Activated CD4-positive, CD25-positive, alpha-beta regulatory T cell treated with anti-CD3 and anti-CD28 coated beads, Interleukin-2, amount 50 U/mL, for 24 hours (primary cell): ENCODE measurements at regions not wholly inside any gene's neighbourhood (a gene's known extent, or its start where the extent isn't known, plus 50 kb on each side); places are given as distances from the start of the nearest gene placed in this dataset.
"Not testable (repeated sequence)": the region's sequence is repeated elsewhere in the genome, so short reads cannot be mapped to it uniquely, and the experiment has no call there.

Experiments used
- ATAC-seq, 2 donors: fragments of 150-1000 bp; cut with Tn5 transposase; one replicate each; pipeline ENCODE4 v1.10.0; 2021; ENCODE audit warnings: mild to moderate bottlenecking in 1 of 2, moderate library complexity in 1 of 2

DNA sequence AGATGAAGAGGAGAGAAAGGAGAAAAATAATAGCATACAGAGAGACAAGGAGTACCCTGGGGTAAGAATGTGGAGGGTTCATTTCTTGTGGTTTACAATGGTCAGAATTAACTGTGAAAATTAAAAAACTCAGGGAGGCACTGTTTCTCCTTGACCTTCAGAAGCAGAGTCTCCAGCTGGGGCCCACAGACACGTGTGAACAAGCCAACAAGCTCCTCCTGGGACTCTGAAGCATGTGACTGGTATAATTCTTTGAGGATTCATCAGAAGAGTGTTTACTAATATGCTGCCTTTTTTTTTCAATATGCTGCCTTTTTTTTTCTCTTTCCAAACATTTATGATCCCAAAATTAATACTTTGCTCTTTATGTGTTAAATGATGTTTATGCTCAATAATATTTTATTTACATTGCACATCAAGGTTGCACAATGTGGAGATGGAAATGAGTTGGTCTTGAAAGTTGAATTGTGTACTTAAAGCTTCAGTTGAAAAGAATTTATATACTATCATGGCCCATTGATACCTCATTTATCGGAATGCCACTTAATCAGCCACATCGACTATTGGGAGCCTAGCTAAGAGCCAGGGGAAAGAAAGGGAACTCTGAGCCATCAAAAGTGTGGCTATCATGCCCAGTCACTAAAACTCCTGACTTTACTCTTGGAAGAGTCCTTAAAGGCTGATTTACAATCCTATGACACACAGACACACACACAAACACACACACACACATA, 134.7 kb upstream of the RHOBTB1 start:
- ATAC-seq: no peak

DNA sequence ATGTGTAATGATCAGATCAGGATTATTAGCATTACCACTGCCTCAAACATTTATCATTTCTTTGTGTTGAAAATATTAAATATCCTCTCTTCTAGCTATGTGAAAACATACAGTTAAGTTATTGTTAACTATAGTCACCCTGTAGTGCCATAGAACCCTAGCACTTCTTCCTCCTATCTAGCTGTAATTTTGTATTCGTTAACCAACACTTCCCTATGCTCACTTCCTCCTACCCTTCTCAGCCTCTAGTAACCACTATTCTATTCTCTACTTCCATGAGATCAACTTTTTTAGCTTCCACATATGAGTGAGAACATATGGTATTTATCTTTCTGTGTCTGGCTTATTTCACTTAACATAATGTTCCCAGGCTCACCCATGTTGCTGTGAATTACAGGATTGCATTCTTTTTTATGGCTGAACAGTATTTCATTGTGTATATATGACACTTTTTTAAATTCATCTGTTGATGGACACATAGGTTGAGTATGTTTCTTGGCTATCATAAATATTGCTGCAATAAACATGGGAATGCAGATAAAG, 132.7 kb upstream of the RHOBTB1 start:
- no peak for ATAC-seq

DNA sequence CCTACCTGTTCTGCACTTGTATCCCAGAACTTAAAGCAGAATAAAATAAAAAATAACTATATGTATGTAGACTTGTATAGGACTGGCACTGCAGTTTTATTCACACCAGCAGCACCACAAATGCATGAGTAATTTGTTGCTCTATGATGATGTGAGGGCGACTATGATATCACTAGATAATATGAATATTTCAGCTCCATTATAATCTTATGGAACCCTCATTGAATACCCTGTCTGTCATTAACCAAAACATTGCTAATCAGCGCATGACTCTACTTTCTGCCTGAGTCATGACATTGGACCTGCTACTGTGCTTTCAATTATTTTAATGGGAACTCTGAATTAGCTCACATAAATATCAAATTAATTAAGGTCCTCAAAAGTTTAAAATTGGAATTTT, 129.4 kb upstream of the RHOBTB1 start:
- no peak for ATAC-seq

DNA sequence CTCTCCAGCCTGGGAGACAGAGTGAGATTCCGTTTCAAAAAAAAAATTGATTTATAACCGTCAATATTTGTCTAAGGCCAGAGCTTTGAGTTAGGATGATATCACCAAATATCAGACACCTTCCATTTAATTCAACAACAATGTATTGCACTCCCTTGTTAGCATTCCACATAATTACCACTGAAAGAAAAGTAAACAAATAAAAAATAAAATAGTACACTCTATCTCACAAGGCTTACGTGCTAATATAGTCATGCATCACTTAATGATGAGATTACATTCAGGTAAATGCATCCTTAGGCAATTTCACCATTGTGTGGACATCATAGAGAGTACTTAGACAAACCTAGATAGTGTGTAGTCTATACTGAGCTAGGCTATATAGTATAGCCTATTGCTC, 127.6 kb upstream of the RHOBTB1 start:
- ATAC-seq: no peak

DNA sequence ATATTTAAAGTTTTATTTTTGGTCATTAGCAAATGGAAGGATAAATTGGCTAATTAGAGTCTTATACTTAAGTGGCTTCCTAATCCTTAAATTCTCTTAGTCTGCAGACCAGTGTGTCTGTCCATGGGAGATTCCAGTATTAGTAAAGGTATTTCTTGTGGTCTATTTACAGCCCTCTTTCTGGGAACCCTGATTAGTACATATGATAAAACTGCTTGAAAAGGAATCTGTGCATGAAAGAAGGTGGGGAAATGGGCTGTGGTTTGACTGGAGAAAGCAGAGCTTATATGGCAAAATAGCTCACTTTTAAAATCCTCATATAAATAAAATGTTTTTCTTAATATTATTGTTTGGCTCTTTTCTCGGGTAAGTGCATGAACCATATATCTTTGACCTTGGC, 124.5 kb upstream of the RHOBTB1 start:
- no peak for ATAC-seq

DNA sequence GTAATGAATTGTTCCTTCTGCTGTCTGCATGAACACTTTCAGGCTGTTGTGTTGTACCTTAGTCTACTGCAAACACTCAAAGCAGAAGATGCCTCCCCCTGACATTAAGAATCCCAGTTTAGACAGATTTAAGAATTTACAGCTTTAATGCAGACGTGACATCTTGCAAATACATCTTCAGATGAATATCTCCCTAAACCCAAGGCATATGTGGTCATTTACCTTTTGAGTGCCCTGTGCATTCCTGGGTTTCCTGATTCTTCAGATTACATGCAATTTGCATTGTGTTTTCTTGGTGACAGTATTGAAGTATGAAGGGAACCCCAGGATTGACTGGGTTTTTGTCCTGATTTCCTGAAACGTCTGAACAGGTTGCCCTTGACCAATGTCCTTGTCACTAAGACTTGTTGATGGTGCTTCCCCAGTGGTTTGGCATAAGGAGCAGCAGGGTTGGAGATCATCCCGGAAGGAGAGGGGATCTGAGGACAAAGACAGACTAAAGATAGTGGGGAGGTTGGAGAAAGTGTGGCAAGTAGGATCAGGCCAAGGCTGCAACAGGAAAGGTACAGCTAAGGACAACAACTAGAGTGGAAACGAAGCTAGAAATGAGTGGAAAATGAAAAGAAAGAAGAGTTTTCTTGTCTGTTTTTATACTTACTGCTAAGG, 123.8 kb upstream of the RHOBTB1 start:
- no peak for ATAC-seq

DNA sequence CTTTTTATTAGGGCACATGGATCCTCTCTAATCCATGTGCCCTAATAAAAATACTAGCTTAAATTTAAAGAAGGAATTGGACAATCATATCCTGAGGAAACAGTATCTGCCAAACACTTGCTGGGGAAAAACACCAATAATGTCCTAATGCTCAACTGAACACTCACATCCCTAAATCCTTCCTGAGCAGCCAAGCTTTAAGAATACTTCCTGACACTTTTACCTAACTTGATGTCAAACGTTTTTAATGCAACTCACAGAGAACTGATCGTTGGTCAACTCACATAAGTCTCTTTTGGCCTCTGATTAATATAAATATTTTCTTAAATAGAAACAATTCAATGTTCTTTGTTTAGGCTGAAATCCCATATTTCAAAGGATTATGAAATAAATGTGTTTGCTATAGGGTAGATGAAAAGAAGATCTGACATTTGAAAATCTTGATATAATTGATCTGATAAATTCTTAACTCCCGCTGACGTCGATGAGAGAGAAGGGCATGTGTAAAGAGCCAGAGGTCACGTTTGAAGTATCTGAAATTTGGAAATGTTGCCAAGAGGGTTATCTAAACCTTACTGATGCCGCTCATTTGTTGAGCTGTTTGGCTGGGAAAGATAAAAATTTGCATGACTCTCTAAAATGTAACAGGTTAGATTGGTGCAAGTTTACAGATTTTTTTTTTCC, 122.8 kb upstream of the RHOBTB1 start:
- no peak for ATAC-seq

DNA sequence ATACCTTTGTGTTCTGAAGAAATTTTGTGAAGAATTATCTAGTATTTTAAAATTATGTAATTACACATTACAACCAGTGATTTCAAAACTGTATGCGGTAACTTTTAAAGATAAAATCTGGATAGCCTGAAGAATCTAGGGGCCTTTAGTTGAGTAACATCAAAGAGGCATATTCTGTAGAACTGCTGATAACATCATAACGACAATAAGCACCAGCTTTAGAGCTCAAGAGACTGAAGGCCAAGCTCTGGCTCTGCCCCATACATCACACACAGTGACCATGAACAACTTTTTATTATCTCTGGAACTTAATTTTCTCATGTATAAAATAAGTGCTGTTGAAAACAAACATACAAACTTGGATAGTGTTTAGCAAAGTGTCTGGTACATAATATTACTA, 121.1 kb upstream of the RHOBTB1 start:
- no peak for ATAC-seq

DNA sequence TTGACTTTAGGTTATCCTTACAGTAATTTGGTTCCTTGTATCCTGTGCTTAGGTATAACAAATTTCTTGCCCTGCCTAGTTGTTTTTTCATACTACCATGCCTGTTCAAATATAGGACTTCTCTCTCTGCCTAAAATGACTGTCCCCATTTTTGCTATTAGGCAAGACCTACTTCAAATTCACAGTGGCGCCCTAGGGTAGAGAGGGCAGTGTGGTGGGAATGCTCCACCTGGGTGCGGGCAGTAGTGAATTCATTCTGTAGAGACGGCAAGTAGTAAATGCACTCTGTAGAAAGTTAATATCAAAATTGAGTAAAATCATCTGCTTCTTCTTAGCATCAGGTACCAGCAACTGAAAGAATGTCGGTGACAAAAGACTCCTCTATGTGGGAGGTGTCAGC, 120.4 kb upstream of the RHOBTB1 start:
- no peak for ATAC-seq

DNA sequence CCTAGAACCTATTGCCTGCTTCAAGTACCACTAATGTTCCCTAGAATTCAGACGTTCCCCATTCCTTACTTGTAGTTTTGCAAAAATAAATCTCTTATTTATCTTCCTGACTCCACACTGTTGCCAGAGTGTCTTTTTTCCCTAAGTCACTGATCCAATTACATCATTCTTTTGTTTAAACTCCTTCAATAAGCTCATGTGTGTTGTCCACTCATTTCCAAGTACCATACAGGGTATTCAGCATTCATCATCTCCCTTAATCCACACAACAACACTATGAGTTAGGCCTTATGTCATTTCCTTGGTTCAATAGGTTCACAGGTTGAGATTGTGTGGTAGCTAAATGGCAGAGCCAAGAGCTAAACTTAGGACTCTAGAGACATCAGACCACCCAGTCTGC, 119.9 kb upstream of the RHOBTB1 start:
- no peak for ATAC-seq

DNA sequence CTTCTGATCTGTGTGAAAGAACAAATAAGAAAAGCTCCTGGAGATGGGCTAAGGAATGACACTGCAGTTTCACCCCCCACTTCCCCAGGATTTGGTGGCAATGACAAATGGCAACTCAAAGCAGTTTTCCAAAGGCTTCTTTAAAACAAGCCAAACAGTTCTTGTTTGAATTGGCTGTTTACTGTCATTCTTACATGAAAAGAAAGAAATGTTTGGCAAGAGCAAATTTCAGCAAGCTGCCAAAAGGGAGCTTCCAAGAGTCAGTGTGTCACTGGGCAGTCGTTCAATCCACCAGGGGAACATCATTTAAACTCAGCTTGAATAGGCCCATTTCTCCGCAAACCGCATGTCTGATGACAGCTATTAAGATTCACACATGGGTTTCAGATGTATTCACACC, 119.0 kb upstream of the RHOBTB1 start:
- ATAC-seq: no peak

DNA sequence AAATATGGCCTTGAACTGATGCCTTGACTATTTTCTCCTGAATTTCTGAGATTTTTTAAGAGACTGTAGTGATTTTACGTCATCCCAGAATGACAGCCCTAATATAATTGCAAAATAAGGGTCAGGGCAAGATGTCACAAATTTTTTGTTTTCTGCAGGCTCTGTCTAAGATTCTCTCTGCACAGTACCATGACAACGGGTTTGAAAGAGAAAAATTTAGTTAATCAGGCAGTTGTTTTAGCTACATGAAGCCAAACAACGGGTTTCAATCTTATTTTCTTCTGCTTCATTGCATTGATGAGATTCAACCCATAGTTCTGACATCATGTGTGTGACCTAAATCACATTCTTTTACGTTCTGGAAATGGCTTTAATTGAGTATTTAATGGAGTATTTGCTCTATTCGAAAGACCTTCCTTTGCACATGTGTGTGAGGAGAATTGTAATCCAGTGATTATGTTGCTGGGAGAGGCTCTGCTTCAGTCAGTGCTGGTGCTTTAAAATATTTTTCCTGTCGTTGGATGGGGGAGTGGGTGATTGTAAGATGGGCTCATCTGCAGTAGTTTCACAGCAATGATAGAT, 118.0 kb upstream of the RHOBTB1 start:
- no peak for ATAC-seq

DNA sequence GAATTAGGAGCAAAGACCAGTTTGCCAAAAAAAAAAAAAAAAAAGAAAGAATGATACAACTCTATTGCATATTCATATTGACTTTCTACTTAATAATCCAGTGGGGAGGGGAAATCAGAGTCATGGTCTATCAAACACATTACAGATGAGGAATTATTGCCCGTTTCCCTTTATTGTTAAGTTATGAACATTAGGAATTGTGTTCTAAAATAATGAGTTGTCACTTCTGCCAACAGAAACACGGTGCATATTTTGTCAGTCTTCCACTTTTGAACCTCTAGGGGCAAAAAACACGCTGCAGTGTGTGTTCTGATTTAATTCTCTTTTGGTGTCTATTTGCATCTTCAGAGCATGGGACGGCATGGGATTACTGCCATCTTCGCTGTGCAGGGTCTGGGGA, 115.7 kb upstream of the RHOBTB1 start:
- ATAC-seq: no peak

DNA sequence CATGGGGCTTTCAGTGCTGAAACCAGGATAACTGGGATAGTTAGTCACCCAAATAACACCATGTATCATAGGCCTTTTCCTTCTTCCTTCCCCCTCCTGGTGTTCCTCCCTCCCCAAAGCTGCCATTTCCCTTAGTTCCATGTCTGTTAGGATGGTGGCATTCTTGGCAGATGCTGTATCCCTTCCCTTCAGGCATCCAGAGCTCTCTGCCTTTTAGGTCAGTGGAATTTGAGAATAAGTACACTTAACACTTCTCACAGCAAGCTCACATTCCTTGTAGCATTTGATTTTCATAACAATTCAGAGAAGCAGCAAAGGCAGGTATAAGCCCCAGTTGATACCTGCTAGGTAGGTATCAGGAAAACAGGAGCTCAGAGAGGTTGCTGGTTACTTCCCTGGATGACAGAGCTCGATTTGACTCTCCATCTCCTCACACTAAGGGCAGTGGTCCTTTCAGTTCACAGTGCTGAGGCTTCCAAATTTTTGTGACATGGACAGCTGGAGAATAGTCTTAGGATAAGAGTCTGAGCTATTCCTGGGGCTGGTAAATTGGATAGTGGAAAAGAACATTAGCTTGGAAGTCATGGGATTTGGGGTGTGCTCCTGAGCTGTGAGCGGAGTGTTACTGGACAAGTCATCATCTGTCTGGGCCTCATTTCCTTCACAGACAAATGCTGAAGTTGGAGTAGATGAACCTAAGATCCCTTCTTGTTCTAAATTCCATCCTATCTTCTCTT, 108.7 kb upstream of the RHOBTB1 start:
- ATAC-seq: no peak

DNA sequence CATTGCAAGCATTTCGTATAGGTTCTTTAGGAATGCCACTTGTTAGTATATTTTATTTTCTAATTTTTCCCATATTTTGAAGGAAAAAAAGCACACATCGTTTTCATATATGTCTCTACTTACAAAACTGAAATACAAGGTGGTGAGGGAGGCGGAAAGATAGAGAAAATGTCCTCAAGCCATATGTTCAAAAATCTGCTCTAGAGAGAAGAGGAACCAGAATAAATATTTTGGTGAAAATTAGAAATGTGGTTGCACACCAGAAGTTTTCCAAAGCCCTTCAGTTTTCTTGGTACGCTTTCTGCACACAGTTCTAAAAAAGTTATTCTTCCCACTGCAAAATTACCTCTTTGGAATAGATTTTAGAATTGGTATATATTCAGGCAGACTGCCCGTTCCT, 107.4 kb upstream of the RHOBTB1 start:
- ATAC-seq: no peak

DNA sequence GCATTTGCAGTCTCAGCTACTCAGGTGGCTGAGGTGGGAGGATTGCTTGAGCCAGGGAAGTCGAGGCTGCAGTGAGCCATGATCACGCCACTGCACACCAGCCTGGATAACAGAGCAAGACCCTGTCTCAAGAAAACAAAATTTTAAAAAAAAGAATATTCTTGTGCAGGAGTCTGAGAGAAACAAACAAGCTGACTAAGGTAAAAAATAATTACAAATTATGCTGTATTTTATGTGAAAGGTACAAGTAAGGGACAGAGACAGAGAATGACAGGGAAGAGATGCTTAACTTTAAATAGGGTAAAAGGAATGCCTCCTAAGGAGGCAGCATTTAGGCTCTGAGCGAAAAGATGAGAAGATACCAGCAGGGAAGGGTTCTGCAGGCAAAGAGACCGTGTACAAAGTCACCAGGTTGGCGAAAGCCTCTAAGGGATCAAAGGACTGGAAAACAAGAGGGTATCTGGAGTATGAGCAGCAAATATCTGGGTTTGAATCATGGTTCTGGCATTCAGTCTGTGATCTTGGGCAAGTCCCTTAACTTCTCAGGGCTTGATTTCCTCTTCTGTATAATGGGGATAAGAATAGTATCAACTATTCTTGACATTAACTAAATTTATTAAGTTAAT, 106.2 kb upstream of the RHOBTB1 start:
- ATAC-seq: no peak

DNA sequence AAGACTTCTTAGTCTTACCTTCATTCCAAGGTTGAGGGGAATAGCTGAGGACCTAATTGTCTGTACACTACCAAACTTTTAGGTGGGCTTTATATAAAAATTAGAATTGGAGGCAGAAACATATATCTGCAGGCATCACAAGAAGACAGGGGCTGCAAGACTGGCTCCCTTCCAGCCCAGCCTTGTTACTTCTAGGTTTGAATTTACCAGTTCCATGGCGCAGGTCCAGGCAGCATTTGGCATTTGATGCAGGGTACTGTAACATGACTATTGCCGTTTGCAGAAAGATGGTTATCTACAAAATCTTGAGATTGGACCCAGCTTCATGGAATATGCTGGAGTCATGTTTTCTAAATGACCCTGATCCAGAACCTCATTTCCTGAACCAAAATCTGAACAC, 105.4 kb upstream of the RHOBTB1 start:
- ATAC-seq: no peak

DNA sequence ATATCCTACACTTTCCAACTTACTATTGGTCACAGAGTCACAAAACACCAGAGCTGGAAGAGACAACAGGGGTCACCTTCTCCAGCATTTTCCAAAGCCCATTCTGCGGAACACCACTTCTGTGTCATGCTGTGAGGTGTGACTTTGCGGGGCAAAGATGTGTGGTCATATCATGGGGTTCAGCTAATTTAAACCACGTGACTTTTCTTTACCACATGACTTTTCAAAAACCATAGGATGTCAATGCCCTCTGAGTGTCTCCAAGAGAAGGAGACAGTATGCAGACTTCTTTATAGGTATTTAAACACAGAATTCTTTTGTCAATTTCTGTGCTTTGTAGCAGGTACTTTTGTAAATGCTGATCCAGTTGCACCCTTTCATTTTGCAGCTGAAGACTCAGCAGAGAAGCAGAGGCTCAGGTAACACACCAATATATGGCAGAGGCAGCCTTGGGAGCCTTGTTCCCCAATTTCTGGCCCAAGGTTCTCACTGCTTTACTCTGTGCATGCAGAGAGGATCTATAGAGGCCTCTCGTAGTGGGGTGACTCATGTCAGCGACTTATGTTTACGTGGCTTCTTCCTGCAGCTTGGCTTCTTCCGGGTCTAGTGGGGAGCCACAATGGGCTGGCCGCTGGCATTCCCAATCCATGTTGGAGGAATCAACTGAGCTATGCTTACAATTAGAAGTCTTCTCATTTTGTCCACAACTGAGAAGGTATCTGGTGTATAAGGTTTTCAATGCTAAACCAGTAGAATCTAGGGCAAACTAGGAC, 104.0 kb upstream of the RHOBTB1 start:
- ATAC-seq: no peak

DNA sequence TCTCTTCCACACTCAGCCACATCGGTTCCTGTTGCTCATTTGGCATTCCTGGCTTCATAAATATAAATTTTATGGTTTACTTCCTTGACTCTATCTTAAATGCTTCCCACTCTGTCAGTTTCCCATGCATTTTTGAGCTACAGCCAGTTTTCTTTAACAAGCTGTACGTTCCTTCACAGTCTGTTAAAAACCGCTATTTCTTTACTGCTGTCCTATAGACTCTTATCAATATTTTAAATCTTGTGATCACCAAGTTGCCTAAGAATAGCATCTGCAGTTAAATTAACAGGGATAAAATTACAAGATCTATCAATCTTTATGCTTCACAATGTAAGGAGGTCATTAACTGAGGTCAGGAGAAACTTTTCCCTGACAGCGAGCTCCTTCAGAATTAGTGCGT, 103.1 kb upstream of the RHOBTB1 start:
- ATAC-seq: no peak

DNA sequence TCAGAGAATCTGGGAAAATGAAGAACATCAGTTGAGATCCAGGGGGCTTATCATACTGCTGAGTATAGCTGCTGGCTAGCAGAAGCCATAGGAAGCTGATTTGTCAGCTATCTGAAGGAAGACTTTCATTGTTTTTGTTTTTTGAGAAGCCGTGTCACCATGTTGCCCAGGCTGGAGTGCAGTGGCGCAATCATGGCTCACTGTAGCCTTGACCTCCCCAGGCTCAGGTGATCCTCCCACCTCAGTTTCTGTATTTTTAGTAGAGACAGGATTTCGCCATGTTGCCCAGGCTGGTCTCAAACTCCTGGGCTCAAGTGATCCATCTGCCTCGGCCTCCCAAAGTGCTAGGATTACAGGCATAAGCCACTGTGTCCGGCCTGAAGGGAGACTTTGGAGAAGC, 101.5 kb upstream of the RHOBTB1 start:
- ATAC-seq: not testable (repeated sequence)

DNA sequence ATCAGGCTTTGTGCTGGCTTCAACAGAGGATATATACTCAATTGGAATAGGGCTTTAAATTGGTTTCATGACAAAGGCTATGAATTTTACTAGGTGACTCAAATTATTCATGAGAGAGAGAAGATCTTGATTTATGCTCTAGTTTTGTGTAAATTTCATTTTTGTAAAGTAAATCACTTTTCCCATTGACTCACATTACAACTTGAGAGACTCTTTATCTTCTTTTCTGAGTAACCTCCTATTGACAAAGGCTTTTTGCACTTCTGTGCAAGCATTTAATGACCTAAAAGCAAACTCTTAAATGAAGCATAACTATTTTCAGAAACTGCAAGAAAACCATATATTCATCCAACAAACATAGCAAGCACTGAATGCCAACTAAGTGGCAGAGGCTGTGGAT, 98.5 kb upstream of the RHOBTB1 start:
- no peak for ATAC-seq
